ENCODE measurements at regions not wholly inside any gene's neighbourhood (a gene's known extent, or its start where the extent isn't known, plus 50 kb on each side); places are given as distances from the start of the nearest gene placed in this dataset.

DNA sequence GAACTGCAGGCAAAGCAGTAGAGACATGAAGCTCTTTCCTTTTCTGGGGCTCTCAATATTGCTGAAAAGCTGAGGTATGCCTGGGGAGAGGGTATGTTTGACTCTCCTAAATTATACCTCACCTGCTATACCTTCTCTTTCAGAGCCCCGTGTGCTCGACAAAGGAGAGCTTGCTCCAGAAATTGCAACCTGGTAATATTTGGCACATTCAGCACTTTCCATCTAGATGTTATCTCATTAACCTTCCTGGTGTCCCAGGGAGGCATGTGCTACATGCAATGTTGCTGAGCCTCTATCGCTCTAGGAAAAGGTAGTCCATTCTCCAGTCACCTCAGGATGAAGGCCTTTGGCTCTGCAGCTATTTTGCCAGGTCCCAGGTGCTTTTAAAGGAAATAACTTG is 78.5 kb upstream of the ZSWIM6 start:
- ATAC-seq (ENCODE audit: low FRiP score in 2 of 2), result no peak
- 67 to 68% methylated on average over 3 of the region's 3 CpGs for WGBS, 2 donors
- H3K4me1 ChIP-seq, result peaks cover 0 to 8% (median 6%) of the 10 kb centered on the region in 4 donors

DNA sequence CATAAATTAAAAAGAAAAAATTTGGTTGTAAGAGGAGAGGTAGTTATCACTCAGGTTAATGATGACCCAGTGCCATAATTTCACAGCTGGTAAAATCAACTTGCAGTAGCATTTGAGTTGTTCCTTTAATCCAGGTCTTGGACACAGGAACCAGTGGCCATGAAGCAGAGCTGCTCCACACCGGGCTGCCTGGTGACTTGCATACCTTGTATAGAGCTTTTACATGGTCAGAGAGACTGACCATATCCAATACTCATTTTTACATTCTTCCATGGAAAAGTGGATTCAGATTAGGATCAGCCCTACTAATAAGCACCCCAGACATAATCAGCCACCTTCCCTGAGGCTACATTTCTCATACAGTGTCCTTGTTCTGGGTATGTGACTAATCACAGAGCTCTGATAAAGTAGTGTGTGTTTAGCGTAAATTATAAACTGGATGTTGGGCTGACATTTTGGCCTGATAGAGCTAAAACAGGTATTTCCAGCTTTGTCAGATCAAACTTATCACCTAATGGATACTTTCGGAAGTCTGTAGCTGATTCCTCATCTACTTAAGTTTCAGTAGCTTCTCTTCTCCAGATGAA is 77.0 kb upstream of the ZSWIM6 start:
- 86 to 88% methylated on average over 3 of the region's 3 CpGs for WGBS, 2 donors
- H3K4me3 ChIP-seq, result no peak overlapping the region
- no peaks in the 10 kb centered on the region for H3K36me3 ChIP-seq
- H3K27me3 ChIP-seq, result no peaks in the 10 kb centered on the region
- no peaks in the 10 kb centered on the region for H3K9me3 ChIP-seq
- H3K27ac ChIP-seq, result no peak overlapping the region
- DNase-seq (no peak), ATAC-seq (ENCODE audit: low FRiP score in 2 of 2) (no peak)
- TF ChIP-seq POLR2A (IDR thresholded peaks at IDR 0.05) (no peak), POLR2AphosphoS5 (IDR thresholded peaks at IDR 0.05) (no peak), EP300 (IDR thresholded peaks at IDR 0.05) (no peak)
- TF ChIP-seq, protein P1, sequence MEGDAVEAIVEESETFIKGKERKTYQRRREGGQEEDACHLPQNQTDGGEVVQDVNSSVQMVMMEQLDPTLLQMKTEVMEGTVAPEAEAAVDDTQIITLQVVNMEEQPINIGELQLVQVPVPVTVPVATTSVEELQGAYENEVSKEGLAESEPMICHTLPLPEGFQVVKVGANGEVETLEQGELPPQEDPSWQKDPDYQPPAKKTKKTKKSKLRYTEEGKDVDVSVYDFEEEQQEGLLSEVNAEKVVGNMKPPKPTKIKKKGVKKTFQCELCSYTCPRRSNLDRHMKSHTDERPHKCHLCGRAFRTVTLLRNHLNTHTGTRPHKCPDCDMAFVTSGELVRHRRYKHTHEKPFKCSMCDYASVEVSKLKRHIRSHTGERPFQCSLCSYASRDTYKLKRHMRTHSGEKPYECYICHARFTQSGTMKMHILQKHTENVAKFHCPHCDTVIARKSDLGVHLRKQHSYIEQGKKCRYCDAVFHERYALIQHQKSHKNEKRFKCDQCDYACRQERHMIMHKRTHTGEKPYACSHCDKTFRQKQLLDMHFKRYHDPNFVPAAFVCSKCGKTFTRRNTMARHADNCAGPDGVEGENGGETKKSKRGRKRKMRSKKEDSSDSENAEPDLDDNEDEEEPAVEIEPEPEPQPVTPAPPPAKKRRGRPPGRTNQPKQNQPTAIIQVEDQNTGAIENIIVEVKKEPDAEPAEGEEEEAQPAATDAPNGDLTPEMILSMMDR (IDR thresholded peaks at IDR 0.05), result no peak
- H3K4me1 ChIP-seq, result peaks cover 0 to 8% (median 6%) of the 10 kb centered on the region in 4 donors

More for the DNA sequence above, 78.5 kb upstream of the ZSWIM6 start:
- Histone ChIP-seq H3K27me3 (no peaks in the 10 kb centered on the region), H3K4me3 (no peak overlapping the region), H3K27ac (no peak overlapping the region), H3K9me3 (no peaks in the 10 kb centered on the region), H3K36me3 (no peaks in the 10 kb centered on the region)
- TF ChIP-seq POLR2AphosphoS5 (IDR thresholded peaks at IDR 0.05), result no peak
- TF ChIP-seq EP300 (IDR thresholded peaks at IDR 0.05), result no peak
- TF ChIP-seq, protein P1 (IDR thresholded peaks at IDR 0.05), result no peak
- TF ChIP-seq POLR2A (IDR thresholded peaks at IDR 0.05), result no peak
- no peak for DNase-seq

DNA sequence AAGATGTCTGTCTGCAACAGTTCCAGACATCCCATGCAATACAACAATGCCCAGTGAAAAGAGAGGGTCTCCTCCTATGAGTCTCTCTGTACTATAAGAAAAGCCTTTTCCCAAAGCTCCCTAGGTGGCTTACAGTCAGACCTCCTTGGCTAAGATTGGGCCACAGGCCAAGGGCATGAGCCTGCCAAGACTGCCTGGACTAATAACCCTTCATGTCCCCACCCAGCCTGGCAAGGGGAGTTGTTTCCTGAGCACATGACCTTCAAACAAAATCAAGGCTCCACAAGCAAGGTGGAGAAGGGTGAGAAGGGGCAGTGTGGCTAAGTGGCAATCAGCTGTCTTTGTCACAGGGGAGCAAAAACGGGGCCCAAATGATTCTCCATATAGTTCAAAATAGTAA is 75.6 kb upstream of the ZSWIM6 start:
- ATAC-seq (ENCODE audit: low FRiP score in 2 of 2) (peak; percentile 54 to 80), DNase-seq (peak in 1 of 2 donors; percentile 91)
- Histone ChIP-seq H3K4me3 (no peak overlapping the region), H3K36me3 (no peaks in the 10 kb centered on the region), H3K9me3 (no peaks in the 10 kb centered on the region), H3K27ac (peak overlapping the region in 1 of 4 donors; percentile 31), H3K4me1 (peaks cover 0 to 8% (median 6%) of the 10 kb centered on the region in 4 donors), H3K27me3 (no peaks in the 10 kb centered on the region)
- TF ChIP-seq POLR2A (IDR thresholded peaks at IDR 0.05) (no peak), POLR2AphosphoS5 (IDR thresholded peaks at IDR 0.05) (peak; percentile 20 to 30)
- 48 to 50% methylated on average over 1 of the region's 1 CpG for WGBS, 2 donors

DNA sequence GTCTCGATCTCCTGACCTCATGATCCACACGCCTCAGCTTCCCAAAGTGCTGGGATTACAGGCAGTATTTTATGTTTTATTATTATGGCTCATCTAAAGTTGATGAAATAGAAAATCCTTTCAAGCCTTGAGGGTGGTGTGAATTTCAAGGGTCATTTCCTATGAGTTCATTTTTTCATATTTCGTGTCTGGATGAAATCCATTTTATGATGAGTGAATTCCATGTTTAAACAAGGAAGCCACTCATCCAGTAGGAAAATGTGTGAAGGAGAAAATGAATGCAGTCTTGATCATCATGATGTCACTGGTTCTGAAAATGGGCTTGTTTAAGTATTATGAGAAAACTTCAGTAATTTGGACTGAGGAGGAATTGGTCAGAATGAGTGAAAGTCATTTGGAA is 74.6 kb upstream of the ZSWIM6 start:
- no peak for DNase-seq
- no peak for ATAC-seq (ENCODE audit: low FRiP score in 2 of 2)
- Histone ChIP-seq H3K36me3 (no peaks in the 10 kb centered on the region), H3K27me3 (no peaks in the 10 kb centered on the region), H3K27ac (no peak overlapping the region), H3K9me3 (no peaks in the 10 kb centered on the region), H3K4me1 (peaks cover 0 to 8% (median 6%) of the 10 kb centered on the region in 4 donors), H3K4me3 (no peak overlapping the region)
- 85 to 86% methylated on average over 3 of the region's 3 CpGs for WGBS, 2 donors
- TF ChIP-seq, protein P1 (IDR thresholded peaks at IDR 0.05), result no peak
- no peak for TF ChIP-seq EP300 (IDR thresholded peaks at IDR 0.05)

DNA sequence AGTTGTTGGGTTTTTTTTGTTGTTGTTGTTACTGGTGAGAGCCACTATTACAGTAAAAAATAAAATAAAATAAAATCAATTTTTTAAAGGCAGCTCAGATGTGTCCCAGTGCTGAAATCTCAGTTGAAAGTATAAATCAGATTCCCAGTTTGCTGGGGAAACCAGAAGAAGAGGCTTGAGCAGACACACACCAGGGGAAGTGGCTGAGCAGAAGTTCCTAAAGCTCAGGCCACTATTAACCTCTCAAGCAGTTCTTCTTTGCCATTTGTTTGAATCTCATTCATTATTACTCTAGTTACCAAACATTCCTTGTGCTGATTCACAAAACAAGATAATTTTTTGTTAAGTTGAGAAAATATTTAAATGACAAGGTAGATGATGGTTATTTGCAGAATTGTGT is 70.9 kb upstream of the ZSWIM6 start:
- no peak overlapping the region for H3K4me3 ChIP-seq
- H3K27me3 ChIP-seq, result no peaks in the 10 kb centered on the region
- no peaks in the 10 kb centered on the region for H3K9me3 ChIP-seq
- peaks cover 12 to 22% (median 19%) of the 10 kb centered on the region in 4 donors for H3K4me1 ChIP-seq
- no peaks in the 10 kb centered on the region for H3K36me3 ChIP-seq
- no peak overlapping the region for H3K27ac ChIP-seq
- no peak for ATAC-seq (ENCODE audit: low FRiP score in 2 of 2)
- TF ChIP-seq POLR2AphosphoS5 (IDR thresholded peaks at IDR 0.05), result no peak
- TF ChIP-seq, protein P1 (IDR thresholded peaks at IDR 0.05), result no peak
- TF ChIP-seq EP300 (IDR thresholded peaks at IDR 0.05), result no peak
- no peak for TF ChIP-seq POLR2A (IDR thresholded peaks at IDR 0.05)
- no peak for DNase-seq
